K562 (cell line): ENCODE measurements at regions not wholly inside any gene's neighbourhood (a gene's known extent, or its start where the extent isn't known, plus 50 kb on each side); places are given as distances from the start of the nearest gene placed in this dataset.

Source experiments
- ATAC-seq: fragments of 200-7000 bp; cut with Tn5 transposase; 3 replicates; pipeline ENCODE4 v1.9.1; 2020; ENCODE audit warnings: moderate library complexity
- BruUV-seq: library from RNA; stranded (reverse); fragments of 400-500 nt; replicated peaks from 2 replicates; lab custom pipeline; 2021; lab: Mats Ljungman, UMichigan
- CTCF ChIA-PET: fragments of 300-600 bp; formaldehyde crosslinking; extraction: SDS; loops from one replicate; lab custom pipeline; 2021; ENCODE audit warnings: low intra/inter-chr PET ratio; lab: Yijun Ruan, JAX
- POLR2A ChIA-PET: fragments of 300-600, 350-650 bp; sonication (Branson Sonifier 250); formaldehyde crosslinking; extraction: SDS; loops from one replicate; lab custom pipeline; 2021; ENCODE audit warnings: antibody characterized with exemption, inconsistent platforms; lab: Yijun Ruan, JAX
- DNase-seq, 4 experiments: peaks; one replicate each; pipeline versions ENCODE4 v3.0.0 to v3.0.0-alpha.2; 2011 to 2018; ENCODE audit warnings: low spot score in 3 of 4, mixed read lengths in 3 of 4; ENCODE audit errors: extremely low read depth in 1 of 4
- FAIRE-seq: peaks from 2 replicates; lab custom pipeline; 2011; peaks lifted over from hg19 to GRCh38; lab: Jason Lieb, UNC
- H2AFZ ChIP-seq: 2 replicates; pipeline ENCODE4 v1.6.0; 2011; ENCODE audit warnings: low read depth, low read length, control low read depth, inconsistent platforms
- H3K27ac ChIP-seq: fragments of 200-600 bp; 3 replicates; pipeline ENCODE4 v1.8.0; 2011; ENCODE audit warnings: low read depth, mild to moderate bottlenecking, control low read depth, inconsistent platforms, low read length, moderate library complexity, mixed read lengths; ENCODE audit errors: extremely low read depth
- H3K27me3 ChIP-seq, 2 experiments: fragments of 300-600 bp in 1 of 2; 2 replicates in 1 of 2; 3 replicates in 1 of 2; pipeline versions ENCODE4 v1.6.0 to v1.8.0; 2011; ENCODE audit warnings: inconsistent platforms in 2 of 2, low read length in 2 of 2, mild to moderate bottlenecking in 1 of 2, mixed read lengths in 1 of 2, moderate library complexity in 1 of 2; ENCODE audit not compliant: control insufficient read depth in 2 of 2, insufficient read depth in 2 of 2
- H3K36me3 ChIP-seq: fragments of 300-600 bp; 3 replicates; pipeline ENCODE4 v1.8.0; 2011; ENCODE audit warnings: mild to moderate bottlenecking, low read length, inconsistent platforms; ENCODE audit not compliant: control insufficient read depth, insufficient read depth
- H3K4me1 ChIP-seq, 2 experiments: fragments of 200-600 bp in 1 of 2; replicated peaks in 1 of 2; 2 replicates in 1 of 2; 3 replicates in 1 of 2; pipeline versions ENCODE4 v1.5.1 to v1.8.0; 2011; ENCODE audit warnings: inconsistent platforms in 2 of 2, low read length in 2 of 2, mild to moderate bottlenecking in 1 of 2, mixed read lengths in 1 of 2, moderate library complexity in 1 of 2; ENCODE audit not compliant: control insufficient read depth in 2 of 2, insufficient read depth in 2 of 2
- H3K4me2 ChIP-seq: 2 replicates; pipeline ENCODE4 v1.6.1; 2011; ENCODE audit warnings: low read length, control low read depth, inconsistent platforms, mixed read lengths; ENCODE audit not compliant: insufficient read depth
- H3K4me3 ChIP-seq: fragments of 200-600 bp; sonication (generic), shearing (Covaris generic); 2 replicates; pipeline ENCODE4 v1.5.1; 2016; ENCODE audit warnings: control low read depth, inconsistent platforms
- H3K79me2 ChIP-seq: fragments of 200-600 bp; 3 replicates; pipeline ENCODE4 v1.8.0; 2011; ENCODE audit warnings: low read length, inconsistent platforms; ENCODE audit not compliant: control insufficient read depth, insufficient read depth
- H3K9ac ChIP-seq, 2 experiments: 2 replicates each; pipeline versions ENCODE4 v1.6.0 to v1.6.1; 2011; ENCODE audit warnings: low read depth in 2 of 2, low read length in 2 of 2, control low read depth in 1 of 2, inconsistent platforms in 1 of 2, mild to moderate bottlenecking in 1 of 2, mixed read lengths in 1 of 2; ENCODE audit not compliant: insufficient read depth in 1 of 2
- H3K9me1 ChIP-seq: one replicate; pipeline ENCODE4 v1.6.0; 2011; ENCODE audit warnings: inconsistent platforms, mild to moderate bottlenecking, low read length, moderate library complexity; ENCODE audit not compliant: control insufficient read depth, insufficient read depth
- H3K9me3 ChIP-seq: replicated peaks from 2 replicates; pipeline ENCODE4 v1.5.1; 2011; ENCODE audit warnings: low read depth, low read length, inconsistent platforms; ENCODE audit not compliant: control insufficient read depth, insufficient read depth
- H4K20me1 ChIP-seq: replicated peaks from 2 replicates; pipeline ENCODE4 v1.6.1; 2011; ENCODE audit warnings: low read length, inconsistent platforms, mixed read lengths; ENCODE audit not compliant: control insufficient read depth, insufficient read depth
- C11orf30 ChIP-seq: fragments of 450-650 bp; IDR thresholded peaks from 2 replicates; pipeline ENCODE4 v1.6.1; 2016; ENCODE audit warnings: low read depth, mild to moderate bottlenecking
- CBX5 ChIP-seq: IDR thresholded peaks from 2 replicates; pipeline ENCODE4 v1.6.1; 2014; ENCODE audit warnings: low read depth, borderline replicate concordance
- FOXA3 ChIP-seq, 2 experiments: fragments of 450-650 bp in 1 of 2; sonication (generic) in 1 of 2; formaldehyde crosslinking; IDR thresholded peaks in 1 of 2; conservative IDR thresholded peaks in 1 of 2; 2 replicates each; pipeline versions ENCODE4 v1.4.0 to v1.8.0; 2020 to 2022; ENCODE audit warnings: mild to moderate bottlenecking in 2 of 2, missing genetic modification reagents in 1 of 2
- RBM14 ChIP-seq: fragments of 200-400 bp; formaldehyde crosslinking; IDR thresholded peaks from 2 replicates; pipeline ENCODE4 v1.6.1; 2018; ENCODE audit warnings: low read depth, mild to moderate bottlenecking, low read length, moderate library complexity, borderline replicate concordance; ENCODE audit not compliant: insufficient read depth
- RBM17 ChIP-seq: fragments of 200-400 bp; formaldehyde crosslinking; IDR thresholded peaks from 2 replicates; pipeline ENCODE4 v1.6.1; 2017; ENCODE audit warnings: low read depth, mild to moderate bottlenecking, low read length, borderline replicate concordance
- SUPT5H ChIP-seq: fragments of 450-650 bp; IDR thresholded peaks from 2 replicates; pipeline ENCODE4 v1.6.1; 2016
- TCF7L2 ChIP-seq: fragments of 150-350 bp; IDR thresholded peaks from 2 replicates; pipeline ENCODE4 v1.6.1; 2016; ENCODE audit warnings: low read depth, mild to moderate bottlenecking, low read length, moderate library complexity
- ZNF143 ChIP-seq: sonication (generic); formaldehyde crosslinking; IDR thresholded peaks from 2 replicates; pipeline ENCODE4 v1.9.0; 2022; ENCODE audit warnings: mild to moderate bottlenecking, missing genetic modification reagents
- ZNF324 ChIP-seq: fragments of 250-450 bp; sonication (Bioruptor Pico); IDR thresholded peaks from 2 replicates; pipeline ENCODE4 v1.4.0; 2020; ENCODE audit warnings: mild to moderate bottlenecking
- WGBS: fragments of 100-300 bp; shearing (Covaris generic); methylation state at CpG from one replicate; pipeline ENCODE4 v1.1.6; 2016; ENCODE audit warnings: low coverage, mixed read lengths; ENCODE audit not compliant: insufficient coverage; ENCODE audit errors: missing lambda C conversion rate; 5-methylcytosine and 5-hydroxymethylcytosine counted together
- in situ Hi-C: fragments of 300-500 bp; cut with MboI; formaldehyde crosslinking; loops from 4 replicates; pipeline ENCODE4 v1.15.0; 2018; ENCODE audit warnings: inconsistent platforms, mixed read lengths
- intact Hi-C: fragments of 100-400 bp; cut with micrococcal nuclease; formaldehyde crosslinking; loops from 2 replicates; pipeline ENCODE4 v1.14.2; 2022
- TF ChIP-seq, protein P1 (sequence below): fragments of 200-400 bp; formaldehyde crosslinking; IDR thresholded peaks from 2 replicates; pipeline ENCODE4 v1.6.1; 2017; ENCODE audit warnings: mild to moderate bottlenecking, low read depth, low read length, moderate library complexity
- TF ChIP-seq, protein P2 (sequence below): fragments of 250-450 bp; sonication (Bioruptor Pico); IDR thresholded peaks from 2 replicates; pipeline ENCODE4 v1.9.0; 2021; ENCODE audit warnings: mild to moderate bottlenecking, inconsistent platforms
- TF ChIP-seq, protein P3 (sequence below): sonication (generic); formaldehyde crosslinking; IDR thresholded peaks from 2 replicates; pipeline ENCODE4 v1.8.0; 2022; ENCODE audit warnings: missing genetic modification reagents, mild to moderate bottlenecking, borderline replicate concordance
- TF ChIP-seq, protein P4 (sequence below): fragments of 250-450 bp; sonication (Bioruptor Pico); IDR thresholded peaks from 2 replicates; pipeline ENCODE4 v1.8.0; 2022; ENCODE audit warnings: moderate library complexity, mild to moderate bottlenecking, inconsistent platforms
- TF ChIP-seq, protein P5 (sequence below): IDR thresholded peaks from 2 replicates; pipeline ENCODE4 v1.6.1; 2012; ENCODE audit warnings: low read depth, low read length, improper control_type of control experiment, borderline replicate concordance

DNA sequence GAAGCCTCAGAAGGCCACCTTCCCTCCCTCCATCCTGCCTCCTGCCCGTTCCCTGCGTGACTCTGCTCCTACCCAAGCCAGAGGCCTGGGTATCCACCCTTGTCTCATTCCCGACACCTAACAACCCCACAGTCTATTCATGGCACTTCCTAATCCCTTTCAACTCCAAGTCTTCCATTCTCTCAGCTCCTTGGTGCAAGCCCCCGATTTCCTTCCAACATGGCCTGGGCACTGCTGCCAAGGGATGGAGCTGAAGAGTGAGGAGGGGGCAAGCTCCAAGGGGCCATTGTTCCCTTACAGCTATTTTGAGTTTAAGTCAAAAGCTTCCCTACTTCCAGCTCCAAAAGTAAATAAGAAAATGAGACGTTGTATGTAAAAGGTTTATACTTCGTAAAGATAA, 84.8 kb upstream of the ASB18 start:
- ATAC-seq = no peak
- CTCF ChIA-PET = no interaction called here
- in situ Hi-C loops = loop anchor here (10.0 kb wide), 1 partner anchor 706 kb away; no protein-coding TSS in a partner anchor
- no peak for TF ChIP-seq CBX5
- no peak for TF ChIP-seq SUPT5H
- TF ChIP-seq ZNF143 = no peak
- TF ChIP-seq, protein P1, sequence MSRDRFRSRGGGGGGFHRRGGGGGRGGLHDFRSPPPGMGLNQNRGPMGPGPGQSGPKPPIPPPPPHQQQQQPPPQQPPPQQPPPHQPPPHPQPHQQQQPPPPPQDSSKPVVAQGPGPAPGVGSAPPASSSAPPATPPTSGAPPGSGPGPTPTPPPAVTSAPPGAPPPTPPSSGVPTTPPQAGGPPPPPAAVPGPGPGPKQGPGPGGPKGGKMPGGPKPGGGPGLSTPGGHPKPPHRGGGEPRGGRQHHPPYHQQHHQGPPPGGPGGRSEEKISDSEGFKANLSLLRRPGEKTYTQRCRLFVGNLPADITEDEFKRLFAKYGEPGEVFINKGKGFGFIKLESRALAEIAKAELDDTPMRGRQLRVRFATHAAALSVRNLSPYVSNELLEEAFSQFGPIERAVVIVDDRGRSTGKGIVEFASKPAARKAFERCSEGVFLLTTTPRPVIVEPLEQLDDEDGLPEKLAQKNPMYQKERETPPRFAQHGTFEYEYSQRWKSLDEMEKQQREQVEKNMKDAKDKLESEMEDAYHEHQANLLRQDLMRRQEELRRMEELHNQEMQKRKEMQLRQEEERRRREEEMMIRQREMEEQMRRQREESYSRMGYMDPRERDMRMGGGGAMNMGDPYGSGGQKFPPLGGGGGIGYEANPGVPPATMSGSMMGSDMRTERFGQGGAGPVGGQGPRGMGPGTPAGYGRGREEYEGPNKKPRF = no peak
- no peak for TF ChIP-seq FOXA3 (CRISPR knock-in tag; conservative IDR thresholded peaks at IDR 0.05 in 1 of 2, IDR thresholded peaks at IDR 0.05 in 1 of 2)
- TF ChIP-seq, protein P2, sequence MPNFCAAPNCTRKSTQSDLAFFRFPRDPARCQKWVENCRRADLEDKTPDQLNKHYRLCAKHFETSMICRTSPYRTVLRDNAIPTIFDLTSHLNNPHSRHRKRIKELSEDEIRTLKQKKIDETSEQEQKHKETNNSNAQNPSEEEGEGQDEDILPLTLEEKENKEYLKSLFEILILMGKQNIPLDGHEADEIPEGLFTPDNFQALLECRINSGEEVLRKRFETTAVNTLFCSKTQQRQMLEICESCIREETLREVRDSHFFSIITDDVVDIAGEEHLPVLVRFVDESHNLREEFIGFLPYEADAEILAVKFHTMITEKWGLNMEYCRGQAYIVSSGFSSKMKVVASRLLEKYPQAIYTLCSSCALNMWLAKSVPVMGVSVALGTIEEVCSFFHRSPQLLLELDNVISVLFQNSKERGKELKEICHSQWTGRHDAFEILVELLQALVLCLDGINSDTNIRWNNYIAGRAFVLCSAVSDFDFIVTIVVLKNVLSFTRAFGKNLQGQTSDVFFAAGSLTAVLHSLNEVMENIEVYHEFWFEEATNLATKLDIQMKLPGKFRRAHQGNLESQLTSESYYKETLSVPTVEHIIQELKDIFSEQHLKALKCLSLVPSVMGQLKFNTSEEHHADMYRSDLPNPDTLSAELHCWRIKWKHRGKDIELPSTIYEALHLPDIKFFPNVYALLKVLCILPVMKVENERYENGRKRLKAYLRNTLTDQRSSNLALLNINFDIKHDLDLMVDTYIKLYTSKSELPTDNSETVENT (CRISPR knock-in tag) = no peak
- TF ChIP-seq, protein P3, sequence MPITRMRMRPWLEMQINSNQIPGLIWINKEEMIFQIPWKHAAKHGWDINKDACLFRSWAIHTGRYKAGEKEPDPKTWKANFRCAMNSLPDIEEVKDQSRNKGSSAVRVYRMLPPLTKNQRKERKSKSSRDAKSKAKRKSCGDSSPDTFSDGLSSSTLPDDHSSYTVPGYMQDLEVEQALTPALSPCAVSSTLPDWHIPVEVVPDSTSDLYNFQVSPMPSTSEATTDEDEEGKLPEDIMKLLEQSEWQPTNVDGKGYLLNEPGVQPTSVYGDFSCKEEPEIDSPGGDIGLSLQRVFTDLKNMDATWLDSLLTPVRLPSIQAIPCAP (CRISPR knock-in tag) = no peak
- TF ChIP-seq ZNF324 = no peak
- TF ChIP-seq, protein P4, sequence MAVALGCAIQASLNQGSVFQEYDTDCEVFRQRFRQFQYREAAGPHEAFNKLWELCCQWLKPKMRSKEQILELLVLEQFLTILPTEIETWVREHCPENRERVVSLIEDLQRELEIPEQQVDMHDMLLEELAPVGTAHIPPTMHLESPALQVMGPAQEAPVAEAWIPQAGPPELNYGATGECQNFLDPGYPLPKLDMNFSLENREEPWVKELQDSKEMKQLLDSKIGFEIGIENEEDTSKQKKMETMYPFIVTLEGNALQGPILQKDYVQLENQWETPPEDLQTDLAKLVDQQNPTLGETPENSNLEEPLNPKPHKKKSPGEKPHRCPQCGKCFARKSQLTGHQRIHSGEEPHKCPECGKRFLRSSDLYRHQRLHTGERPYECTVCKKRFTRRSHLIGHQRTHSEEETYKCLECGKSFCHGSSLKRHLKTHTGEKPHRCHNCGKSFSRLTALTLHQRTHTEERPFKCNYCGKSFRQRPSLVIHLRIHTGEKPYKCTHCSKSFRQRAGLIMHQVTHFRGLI = no peak
- TF ChIP-seq RBM14 = no peak
- TF ChIP-seq, protein P5, sequence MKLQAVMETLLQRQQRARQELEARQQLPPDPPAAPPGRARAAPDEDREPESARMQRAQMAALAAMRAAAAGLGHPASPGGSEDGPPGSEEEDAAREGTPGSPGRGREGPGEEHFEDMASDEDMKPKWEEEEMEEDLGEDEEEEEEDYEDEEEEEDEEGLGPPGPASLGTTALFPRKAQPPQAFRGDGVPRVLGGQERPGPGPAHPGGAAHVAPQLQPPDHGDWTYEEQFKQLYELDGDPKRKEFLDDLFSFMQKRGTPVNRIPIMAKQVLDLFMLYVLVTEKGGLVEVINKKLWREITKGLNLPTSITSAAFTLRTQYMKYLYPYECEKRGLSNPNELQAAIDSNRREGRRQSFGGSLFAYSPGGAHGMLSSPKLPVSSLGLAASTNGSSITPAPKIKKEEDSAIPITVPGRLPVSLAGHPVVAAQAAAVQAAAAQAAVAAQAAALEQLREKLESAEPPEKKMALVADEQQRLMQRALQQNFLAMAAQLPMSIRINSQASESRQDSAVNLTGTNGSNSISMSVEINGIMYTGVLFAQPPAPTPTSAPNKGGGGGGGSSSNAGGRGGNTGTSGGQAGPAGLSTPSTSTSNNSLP = no peak
- no peak for TF ChIP-seq C11orf30
- TF ChIP-seq RBM17 = no peak
- no peak for TF ChIP-seq TCF7L2

More for the DNA sequence above, 84.8 kb upstream of the ASB18 start:
- Histone ChIP-seq H3K9ac (no peak overlapping the region), H3K4me2 (no peak overlapping the region), H3K4me1 (no peaks in the 10 kb centered on the region), H3K9me3 (no peaks in the 10 kb centered on the region), H2AFZ (no peak overlapping the region), H4K20me1 (no peaks in the 10 kb centered on the region), H3K27ac (no peak overlapping the region), H3K79me2 (no peaks in the 10 kb centered on the region), H3K9me1 (no peaks in the 10 kb centered on the region), H3K36me3 (no peaks in the 10 kb centered on the region), H3K27me3 (peaks cover 0 to 27% of the 10 kb centered on the region in 2 experiments; a peak in 2 of 5 replicates), H3K4me3 (no peak overlapping the region)
- POLR2A ChIA-PET = interaction anchor here (0.8 kb wide), 1 partner anchor 14 kb away, joined by 3 read pairs; no protein-coding TSS in a partner anchor
- 4% methylated on average over 4 of the region's 6 CpGs for WGBS
- no peak for FAIRE-seq
- no peak for DNase-seq
- no TSS peak for BruUV-seq
- intact Hi-C loops = no loop called here
